K562 (cell line): ENCODE measurements at regions not wholly inside any gene's neighbourhood (a gene's known extent, or its start where the extent isn't known, plus 50 kb on each side); places are given as distances from the start of the nearest gene placed in this dataset.

Experiments
- ATAC-seq: fragments of 200-7000 bp; cut with Tn5 transposase; 3 replicates; pipeline ENCODE4 v1.9.1; 2020; ENCODE audit warnings: moderate library complexity
- BruUV-seq: library from RNA; stranded (reverse); fragments of 400-500 nt; replicated peaks from 2 replicates; lab custom pipeline; 2021; lab: Mats Ljungman, UMichigan
- CTCF ChIA-PET: fragments of 300-600 bp; formaldehyde crosslinking; extraction: SDS; loops from one replicate; lab custom pipeline; 2021; ENCODE audit warnings: low intra/inter-chr PET ratio; lab: Yijun Ruan, JAX
- POLR2A ChIA-PET: fragments of 300-600, 350-650 bp; sonication (Branson Sonifier 250); formaldehyde crosslinking; extraction: SDS; loops from one replicate; lab custom pipeline; 2021; ENCODE audit warnings: antibody characterized with exemption, inconsistent platforms; lab: Yijun Ruan, JAX
- DNase-seq, 4 experiments: peaks; one replicate each; pipeline versions ENCODE4 v3.0.0 to v3.0.0-alpha.2; 2011 to 2018; ENCODE audit warnings: low spot score in 3 of 4, mixed read lengths in 3 of 4; ENCODE audit errors: extremely low read depth in 1 of 4
- FAIRE-seq: peaks from 2 replicates; lab custom pipeline; 2011; peaks lifted over from hg19 to GRCh38; lab: Jason Lieb, UNC
- H2AFZ ChIP-seq: 2 replicates; pipeline ENCODE4 v1.6.0; 2011; ENCODE audit warnings: low read depth, low read length, control low read depth, inconsistent platforms
- H3K27ac ChIP-seq: fragments of 200-600 bp; 3 replicates; pipeline ENCODE4 v1.8.0; 2011; ENCODE audit warnings: low read depth, mild to moderate bottlenecking, control low read depth, inconsistent platforms, low read length, moderate library complexity, mixed read lengths; ENCODE audit errors: extremely low read depth
- H3K27me3 ChIP-seq, 2 experiments: fragments of 300-600 bp in 1 of 2; 2 replicates in 1 of 2; 3 replicates in 1 of 2; pipeline versions ENCODE4 v1.6.0 to v1.8.0; 2011; ENCODE audit warnings: inconsistent platforms in 2 of 2, low read length in 2 of 2, mild to moderate bottlenecking in 1 of 2, mixed read lengths in 1 of 2, moderate library complexity in 1 of 2; ENCODE audit not compliant: control insufficient read depth in 2 of 2, insufficient read depth in 2 of 2
- H3K36me3 ChIP-seq: fragments of 300-600 bp; 3 replicates; pipeline ENCODE4 v1.8.0; 2011; ENCODE audit warnings: mild to moderate bottlenecking, low read length, inconsistent platforms; ENCODE audit not compliant: control insufficient read depth, insufficient read depth
- H3K4me1 ChIP-seq, 2 experiments: fragments of 200-600 bp in 1 of 2; replicated peaks in 1 of 2; 2 replicates in 1 of 2; 3 replicates in 1 of 2; pipeline versions ENCODE4 v1.5.1 to v1.8.0; 2011; ENCODE audit warnings: inconsistent platforms in 2 of 2, low read length in 2 of 2, mild to moderate bottlenecking in 1 of 2, mixed read lengths in 1 of 2, moderate library complexity in 1 of 2; ENCODE audit not compliant: control insufficient read depth in 2 of 2, insufficient read depth in 2 of 2
- H3K4me2 ChIP-seq: 2 replicates; pipeline ENCODE4 v1.6.1; 2011; ENCODE audit warnings: low read length, control low read depth, inconsistent platforms, mixed read lengths; ENCODE audit not compliant: insufficient read depth
- H3K4me3 ChIP-seq: fragments of 200-600 bp; sonication (generic), shearing (Covaris generic); 2 replicates; pipeline ENCODE4 v1.5.1; 2016; ENCODE audit warnings: control low read depth, inconsistent platforms
- H3K79me2 ChIP-seq: fragments of 200-600 bp; 3 replicates; pipeline ENCODE4 v1.8.0; 2011; ENCODE audit warnings: low read length, inconsistent platforms; ENCODE audit not compliant: control insufficient read depth, insufficient read depth
- H3K9ac ChIP-seq, 2 experiments: 2 replicates each; pipeline versions ENCODE4 v1.6.0 to v1.6.1; 2011; ENCODE audit warnings: low read depth in 2 of 2, low read length in 2 of 2, control low read depth in 1 of 2, inconsistent platforms in 1 of 2, mild to moderate bottlenecking in 1 of 2, mixed read lengths in 1 of 2; ENCODE audit not compliant: insufficient read depth in 1 of 2
- H3K9me1 ChIP-seq: one replicate; pipeline ENCODE4 v1.6.0; 2011; ENCODE audit warnings: inconsistent platforms, mild to moderate bottlenecking, low read length, moderate library complexity; ENCODE audit not compliant: control insufficient read depth, insufficient read depth
- H3K9me3 ChIP-seq: replicated peaks from 2 replicates; pipeline ENCODE4 v1.5.1; 2011; ENCODE audit warnings: low read depth, low read length, inconsistent platforms; ENCODE audit not compliant: control insufficient read depth, insufficient read depth
- H4K20me1 ChIP-seq: replicated peaks from 2 replicates; pipeline ENCODE4 v1.6.1; 2011; ENCODE audit warnings: low read length, inconsistent platforms, mixed read lengths; ENCODE audit not compliant: control insufficient read depth, insufficient read depth
- BACH1 ChIP-seq: fragments of 200-800 bp; sonication (Bioruptor generic); IDR thresholded peaks from 2 replicates; pipeline ENCODE4 v1.6.1; 2016; ENCODE audit warnings: missing genetic modification characterization, missing compliant biosample characterization
- ILF3 ChIP-seq: fragments of 450-650 bp; IDR thresholded peaks from 2 replicates; pipeline ENCODE4 v1.6.1; 2018; ENCODE audit warnings: antibody characterized with exemption, mild to moderate bottlenecking, moderate library complexity, borderline replicate concordance
- JUND ChIP-seq, 2 experiments: IDR thresholded peaks; 2 replicates in 1 of 2; 3 replicates in 1 of 2; pipeline ENCODE4 v1.6.1; 2011; ENCODE audit warnings: borderline replicate concordance in 2 of 2, low read depth in 2 of 2, low read length in 2 of 2, improper control_type of control experiment in 1 of 2, missing biosample characterization in 1 of 2, missing genetic modification characterization in 1 of 2, missing genetic modification reagents in 1 of 2
- MEIS2 ChIP-seq: fragments of 450-650 bp; IDR thresholded peaks from 2 replicates; pipeline ENCODE4 v1.6.1; 2014; ENCODE audit warnings: mild to moderate bottlenecking; ENCODE audit not compliant: partially characterized antibody
- NFE2 ChIP-seq: IDR thresholded peaks from 2 replicates; pipeline ENCODE4 v1.6.1; 2014; ENCODE audit warnings: antibody characterized with exemption, low read depth
- NFXL1 ChIP-seq: fragments of 450-650 bp; formaldehyde crosslinking; IDR thresholded peaks from 2 replicates; pipeline ENCODE4 v1.4.0; 2021; ENCODE audit warnings: mild to moderate bottlenecking
- SIN3A ChIP-seq, 2 experiments: fragments of 150-350 bp in 1 of 2; IDR thresholded peaks; 2 replicates each; pipeline ENCODE4 v1.6.1; 2011 to 2016; ENCODE audit warnings: borderline replicate concordance in 2 of 2, low read depth in 2 of 2, low read length in 2 of 2, mild to moderate bottlenecking in 2 of 2, moderate library complexity in 2 of 2; ENCODE audit not compliant: control insufficient read depth in 1 of 2
- ZSCAN29 ChIP-seq: fragments of 450-650 bp; IDR thresholded peaks from 2 replicates; pipeline ENCODE4 v1.6.1; 2017
- WGBS: fragments of 100-300 bp; shearing (Covaris generic); methylation state at CpG from one replicate; pipeline ENCODE4 v1.1.6; 2016; ENCODE audit warnings: low coverage, mixed read lengths; ENCODE audit not compliant: insufficient coverage; ENCODE audit errors: missing lambda C conversion rate; 5-methylcytosine and 5-hydroxymethylcytosine counted together
- in situ Hi-C: fragments of 300-500 bp; cut with MboI; formaldehyde crosslinking; loops from 4 replicates; pipeline ENCODE4 v1.15.0; 2018; ENCODE audit warnings: inconsistent platforms, mixed read lengths
- intact Hi-C: fragments of 100-400 bp; cut with micrococcal nuclease; formaldehyde crosslinking; loops from 2 replicates; pipeline ENCODE4 v1.14.2; 2022

DNA sequence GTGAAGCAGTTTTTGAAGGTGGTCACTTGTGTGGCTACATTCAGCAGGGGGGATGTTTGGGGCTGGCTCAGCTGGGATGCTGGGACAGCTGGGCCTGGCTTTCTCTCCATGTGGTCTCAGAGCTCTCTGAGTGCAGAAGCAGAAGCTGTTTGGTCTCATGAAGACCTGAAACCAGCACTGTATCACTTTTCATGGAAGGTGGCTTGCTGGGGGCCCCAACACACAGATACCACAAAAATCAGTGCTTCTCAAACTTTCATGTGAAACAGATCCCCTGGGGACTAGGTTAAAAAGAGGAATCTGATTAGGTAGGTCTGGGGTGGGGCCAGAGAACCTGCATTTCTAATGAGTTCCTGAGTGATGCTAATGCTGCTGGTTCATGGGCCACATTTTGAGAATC is 347.3 kb downstream of the DHX35 start:
- Histone ChIP-seq H3K4me1 (no peaks in the 10 kb centered on the region), H3K4me3 (no peak overlapping the region), H2AFZ (no peak overlapping the region), H3K9me3 (no peaks in the 10 kb centered on the region), H3K27me3 (no peaks in the 10 kb centered on the region), H4K20me1 (no peaks in the 10 kb centered on the region), H3K27ac (no peak overlapping the region), H3K9me1 (no peaks in the 10 kb centered on the region), H3K79me2 (no peaks in the 10 kb centered on the region), H3K4me2 (no peak overlapping the region), H3K9ac (no peak overlapping the region), H3K36me3 (no peaks in the 10 kb centered on the region)
- ATAC-seq (no peak), FAIRE-seq (no peak), DNase-seq (no peak)
- no peak for TF ChIP-seq BACH1 (tag)
- TF ChIP-seq NFE2, result no peak
- no peak for TF ChIP-seq SIN3A (IDR thresholded peaks at IDR 0.05; ENCODE audit: borderline replicate concordance in 2 of 2, control insufficient read depth in 1 of 2, low read depth in 2 of 2, low read length in 2 of 2)
- TF ChIP-seq MEIS2, result no peak
- intact Hi-C loops, result no loop called here
- no TSS peak for BruUV-seq
- ChIA-PET CTCF (no interaction called here), POLR2A (interaction anchor here (0.7 kb wide), 1 partner anchor 9 kb away, joined by 4 read pairs; no protein-coding TSS in a partner anchor)
- in situ Hi-C loops, result no loop called here

DNA sequence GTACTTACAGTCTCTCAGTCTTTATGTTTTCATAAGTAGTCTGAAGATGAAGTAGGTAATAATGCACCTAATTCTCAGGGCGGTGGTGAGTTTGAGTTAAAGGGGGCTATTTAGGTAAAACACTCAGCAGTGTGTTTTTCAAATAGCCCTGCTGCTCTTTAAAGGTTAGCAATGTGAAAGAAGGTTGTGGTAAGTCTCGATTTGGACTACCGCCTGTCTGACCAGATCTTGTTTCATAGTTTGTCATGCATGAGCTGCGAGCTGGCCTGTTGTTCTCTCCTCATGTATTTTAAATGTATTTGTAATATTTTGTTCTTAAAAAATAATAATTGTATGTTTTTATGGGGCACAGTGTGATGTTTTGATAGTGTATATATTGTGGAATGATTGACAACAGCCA is 340.2 kb downstream of the DHX35 start:
- ATAC-seq, result no peak
- no TSS peak for BruUV-seq
- CTCF ChIA-PET, result no interaction called here

More for the DNA sequence above, 340.2 kb downstream of the DHX35 start:
- in situ Hi-C loops (no loop called here), intact Hi-C loops (no loop called here)
- peaks cover 0 to 4% of the 10 kb centered on the region in 2 experiments; a peak in 1 of 5 replicates for H3K27me3 ChIP-seq
- WGBS, result 2% methylated on average over 4 of the region's 4 CpGs
- no peak overlapping the region for H3K9ac ChIP-seq
- H3K79me2 ChIP-seq, result no peaks in the 10 kb centered on the region
- DNase-seq, result no peak
- no peaks in the 10 kb centered on the region for H3K9me1 ChIP-seq
- no peaks in the 10 kb centered on the region for H4K20me1 ChIP-seq
- no peak overlapping the region for H3K27ac ChIP-seq
- POLR2A ChIA-PET, result interaction anchor here (1.4 kb wide), 1 partner anchor 8 kb away, joined by 4 read pairs; no protein-coding TSS in a partner anchor
- no peaks in the 10 kb centered on the region for H3K36me3 ChIP-seq
- TF ChIP-seq ZSCAN29 (no peak), NFXL1 (CRISPR knock-in tag) (no peak), ILF3 (no peak), JUND (IDR thresholded peaks at IDR 0.05; ENCODE audit: borderline replicate concordance, low read depth, low read length) (no peak), JUND (tag; IDR thresholded peaks at IDR 0.05; ENCODE audit: borderline replicate concordance, low read depth, low read length) (no peak)
- TF ChIP-seq, all 486 proteins: peak for 0
- Histone ChIP-seq H3K4me1 (no peaks in the 10 kb centered on the region), H2AFZ (no peak overlapping the region), H3K9me3 (no peaks in the 10 kb centered on the region), H3K4me2 (no peak overlapping the region), H3K4me3 (no peak overlapping the region)
- FAIRE-seq, result no peak
